Fibroblast of skin of left quadriceps (primary cell): ENCODE measurements at regions not wholly inside any gene's neighbourhood (a gene's known extent, or its start where the extent isn't known, plus 50 kb on each side); places are given as distances from the start of the nearest gene placed in this dataset.

Source experiments
- DNase-seq, 2 experiments: peaks; one replicate each; pipeline ENCODE4 v3.0.0-alpha.2; 2013; ENCODE audit warnings: low read depth in 2 of 2

GRCh38 chr4:133476063-133476462 lies 327.0 kb downstream of the PCDH10 start:
- DNase-seq, result no peak

GRCh38 chr4:133474501-133474900 lies 325.4 kb downstream of the PCDH10 start:
- no peak for DNase-seq

DNA sequence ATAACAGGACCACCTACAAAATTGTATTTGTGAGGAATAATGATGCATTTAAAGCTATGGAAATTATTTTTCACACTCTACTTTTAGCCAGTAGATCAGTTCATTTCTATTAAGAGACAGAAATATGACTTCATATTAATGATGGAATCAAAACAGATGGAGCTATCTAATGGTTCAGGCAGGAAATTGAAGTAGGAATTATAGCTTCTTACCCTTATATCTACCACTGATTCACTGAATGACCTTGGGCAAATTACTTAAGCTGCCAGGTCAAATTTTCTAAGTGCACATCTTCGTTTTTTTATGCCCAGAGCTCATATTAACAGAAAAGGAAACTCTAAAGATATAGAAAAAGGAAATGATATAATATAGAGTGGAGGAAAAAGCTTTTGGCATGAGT lies 323.1 kb downstream of the PCDH10 start:
- DNase-seq, result no peak

DNA sequence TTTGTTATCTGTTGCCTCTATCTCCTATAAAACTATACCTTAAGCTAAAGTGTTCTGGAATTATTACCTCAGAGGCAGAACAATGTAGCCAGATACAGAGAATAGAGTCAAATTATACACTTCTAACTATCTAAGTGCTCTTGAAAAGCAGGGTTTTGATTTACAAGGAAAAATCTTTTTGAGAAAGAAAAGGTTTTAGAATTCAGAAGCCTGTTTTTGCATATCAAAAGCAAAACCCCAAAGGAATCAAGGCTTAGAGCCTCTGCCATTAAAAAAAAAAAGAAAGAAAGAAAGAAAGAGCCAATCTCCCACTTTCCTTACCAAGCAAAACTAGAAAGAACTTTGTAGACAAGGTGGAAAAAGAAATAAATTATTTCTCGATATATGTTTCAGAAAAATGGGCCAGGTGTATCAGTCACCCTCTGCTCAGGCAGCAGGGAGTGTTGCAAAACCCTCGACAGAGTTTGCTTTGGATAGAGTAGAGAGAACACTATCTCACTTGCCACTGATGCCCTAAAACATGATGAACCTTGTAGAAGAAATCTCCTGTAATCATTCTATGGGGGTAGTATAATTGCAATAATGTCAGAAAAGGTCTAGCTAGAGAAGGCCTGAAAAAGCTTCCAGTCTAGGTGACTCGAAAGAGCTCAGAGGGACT lies 318.3 kb downstream of the PCDH10 start:
- DNase-seq, result no peak

DNA sequence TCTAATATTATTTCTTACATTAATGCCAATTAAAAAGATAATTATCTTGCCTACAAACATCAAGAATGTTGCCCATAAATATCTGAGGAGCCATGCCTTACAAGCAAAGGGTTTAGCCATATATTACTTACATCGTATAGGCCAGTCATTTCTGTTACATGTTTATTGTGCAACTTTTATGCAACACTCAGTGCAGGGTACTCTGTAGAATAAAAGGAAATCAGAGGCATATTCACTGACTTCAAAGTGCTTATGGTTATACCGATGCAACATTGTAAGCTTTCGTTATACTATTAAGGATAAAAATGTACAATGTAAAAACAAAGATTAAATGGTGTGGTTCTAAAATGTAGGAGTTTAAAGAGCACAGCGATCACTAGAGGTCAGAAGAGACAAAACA lies 315.9 kb downstream of the PCDH10 start:
- no peak for DNase-seq

DNA sequence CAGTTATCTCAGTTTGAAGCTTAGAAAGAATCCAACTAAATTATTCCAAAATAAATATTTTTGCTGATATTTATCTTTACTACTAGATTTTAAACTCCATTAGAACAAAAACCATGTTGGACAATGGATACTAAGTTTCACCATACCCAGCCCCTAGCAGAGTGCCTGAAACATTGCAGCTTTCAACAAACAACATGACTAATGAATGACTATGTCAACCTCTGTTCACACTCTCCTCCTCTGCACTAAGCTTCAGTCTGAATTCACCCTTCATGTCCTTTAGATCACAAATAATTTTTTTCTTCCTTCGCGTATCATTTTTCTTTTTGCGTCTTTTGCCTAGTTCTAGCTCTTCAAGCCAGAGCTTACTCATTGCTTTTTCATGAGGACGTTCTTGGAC lies 315.2 kb downstream of the PCDH10 start:
- DNase-seq, result no peak

GRCh38 chr4:133452678-133453077 lies 303.6 kb downstream of the PCDH10 start:
- DNase-seq, result no peak

DNA sequence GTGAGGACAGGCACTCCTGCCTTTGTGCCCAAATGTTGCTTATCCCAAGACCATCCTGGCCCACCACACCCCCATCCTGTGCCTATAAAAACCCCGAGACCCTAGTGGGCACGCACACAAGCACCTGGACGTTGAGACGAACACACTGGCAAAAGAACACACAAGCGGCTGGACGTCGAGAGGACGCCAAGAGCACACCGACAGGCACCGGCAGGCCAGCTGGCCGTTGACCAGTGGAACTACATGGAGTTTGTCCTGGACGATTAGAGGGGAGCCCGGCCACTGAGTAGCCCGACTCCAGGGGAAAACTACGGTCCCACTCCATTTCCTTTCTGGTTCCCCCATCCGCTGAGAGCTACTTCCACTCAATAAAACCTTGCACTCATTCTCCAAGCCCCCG lies 301.7 kb downstream of the PCDH10 start:
- DNase-seq, result no peak

DNA sequence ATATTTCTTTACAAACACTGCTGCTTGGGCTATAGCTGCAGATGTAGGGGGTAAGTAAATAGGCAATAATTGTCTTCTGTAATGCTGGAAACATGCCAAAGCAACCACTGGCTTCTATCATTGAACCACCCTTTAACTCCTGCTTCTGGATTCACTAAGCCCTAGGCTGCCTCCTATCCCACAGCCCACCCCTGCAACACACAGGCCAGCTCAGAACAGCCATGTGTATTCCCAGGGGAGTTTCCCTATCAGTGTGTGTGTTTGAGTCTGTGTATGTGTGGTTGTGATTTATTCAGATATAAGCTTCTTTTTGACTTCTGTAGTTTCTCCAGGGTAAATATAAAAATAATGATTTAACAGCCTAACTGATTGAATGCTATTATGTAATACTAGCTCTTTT lies 291.3 kb downstream of the PCDH10 start:
- DNase-seq, result no peak

GRCh38 chr4:133439830-133440229 lies 290.7 kb downstream of the PCDH10 start:
- DNase-seq, result no peak

GRCh38 chr4:133424605-133425004 lies 275.5 kb downstream of the PCDH10 start:
- DNase-seq, result no peak

GRCh38 chr4:133403913-133404312 lies 254.8 kb downstream of the PCDH10 start:
- no peak for DNase-seq

GRCh38 chr4:133402616-133403015 lies 253.5 kb downstream of the PCDH10 start:
- DNase-seq, result no peak

DNA sequence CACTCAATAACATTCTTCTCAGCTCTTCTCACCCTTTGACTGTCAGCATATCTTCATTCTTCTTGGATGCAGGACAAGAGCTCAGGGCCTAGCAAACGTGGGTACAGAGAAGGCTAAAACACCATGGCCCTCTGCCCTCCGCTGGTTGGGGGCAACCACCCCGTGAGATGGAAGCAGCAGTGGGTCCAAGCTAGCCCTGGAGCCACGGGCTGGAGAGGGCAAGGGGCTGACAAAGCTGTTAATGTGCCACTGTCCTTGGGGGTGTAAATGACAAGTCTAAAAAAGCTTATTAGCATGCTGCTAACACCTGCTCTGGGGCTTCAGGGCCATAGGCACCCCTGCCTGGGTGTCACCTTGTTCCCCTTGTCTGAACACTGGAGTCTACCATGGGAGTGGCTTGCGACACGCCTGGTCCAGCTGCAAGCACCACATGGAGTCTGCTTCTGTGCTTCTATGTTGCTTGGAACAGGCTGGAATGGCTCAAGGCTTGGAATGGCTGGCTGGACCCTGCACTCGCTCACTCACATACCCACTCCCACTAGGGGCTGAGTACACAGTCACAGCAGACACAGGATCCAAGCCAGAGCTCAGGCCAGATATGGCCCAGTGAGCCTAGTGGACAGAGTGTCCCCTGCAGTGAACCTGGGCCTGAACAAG lies 246.0 kb downstream of the PCDH10 start:
- no peak for DNase-seq

GRCh38 chr4:133390198-133390855 lies 241.2 kb downstream of the PCDH10 start:
- DNase-seq, result no peak

- DNase-seq, result no peak
Observed at GRCh38 chr4:133389029-133389428, 239.9 kb downstream of the PCDH10 start.

- no peak for DNase-seq
Observed at GRCh38 chr4:133385161-133385954, 236.3 kb downstream of the PCDH10 start.

- no peak for DNase-seq
Observed at GRCh38 chr4:133379681-133380438, 230.8 kb downstream of the PCDH10 start.

- no peak for DNase-seq
Observed at GRCh38 chr4:133377286-133377685, 228.2 kb downstream of the PCDH10 start.

- no peak for DNase-seq
Observed at GRCh38 chr4:133372699-133373098, 223.6 kb downstream of the PCDH10 start.

- DNase-seq, result no peak
Observed at GRCh38 chr4:133355633-133356032, 206.5 kb downstream of the PCDH10 start.

GRCh38 chr4:133347409-133347808 lies 198.3 kb downstream of the PCDH10 start:
- DNase-seq, result no peak
